ENCODE measurements at regions not wholly inside any gene's neighbourhood (a gene's known extent, or its start where the extent isn't known, plus 50 kb on each side); places are given as distances from the start of the nearest gene placed in this dataset.
"Not testable (repeated sequence)": the region's sequence is repeated elsewhere in the genome, so short reads cannot be mapped to it uniquely, and the experiment has no call there.

- no peak for FAIRE-seq
Observed at GRCh38 chr15:21261965-21262850, 178.1 kb downstream of the POTEB3 start.

GRCh38 chr15:21261396-21261964, 178.8 kb downstream of the POTEB3 start:
- no peak for FAIRE-seq

GRCh38 chr15:21260966-21261395, 179.3 kb downstream of the POTEB3 start:
- no peak for FAIRE-seq

- FAIRE-seq, result not testable (repeated sequence)
Observed at GRCh38 chr15:21258635-21259034, 181.7 kb downstream of the POTEB3 start.

- peak; percentile 92 for FAIRE-seq
Observed at GRCh38 chr15:21249508-21250019, 190.7 kb downstream of the POTEB3 start.
